Neural cell (in vitro differentiated cells): ENCODE measurements at regions not wholly inside any gene's neighbourhood (a gene's known extent, or its start where the extent isn't known, plus 50 kb on each side); places are given as distances from the start of the nearest gene placed in this dataset.

Source experiments
- EZH2 ChIP-seq: fragments of 200-600, 300-800 bp; shearing (Covaris generic), sonication (generic); IDR thresholded peaks from 2 replicates; pipeline ENCODE4 v1.6.1; 2014; ENCODE audit warnings: antibody characterized with exemption, low read length, borderline replicate concordance, mild to moderate bottlenecking; ENCODE audit not compliant: insufficient read depth, poor library complexity, severe bottlenecking
- MXI1 ChIP-seq: fragments of 450-650 bp; conservative IDR thresholded peaks from 2 replicates; pipeline ENCODE4 v1.6.1; 2014; ENCODE audit warnings: antibody characterized with exemption, mild to moderate bottlenecking; ENCODE audit not compliant: poor library complexity, severe bottlenecking
- RAD21 ChIP-seq: fragments of 450-650 bp; conservative IDR thresholded peaks from 2 replicates; pipeline ENCODE4 v1.6.1; 2014; ENCODE audit warnings: antibody characterized with exemption, mild to moderate bottlenecking, moderate library complexity
- TF ChIP-seq, protein P1 (sequence below): fragments of 450-650 bp; IDR thresholded peaks from 2 replicates; pipeline ENCODE4 v1.5.1; 2014; ENCODE audit warnings: antibody characterized with exemption, mild to moderate bottlenecking, moderate library complexity; ENCODE audit not compliant: poor library complexity, severe bottlenecking
- TF ChIP-seq, protein P2 (sequence below): IDR thresholded peaks from 2 replicates; pipeline ENCODE4 v1.6.1; 2012; ENCODE audit warnings: borderline replicate concordance

- no peak for TF ChIP-seq EZH2
- TF ChIP-seq, protein P1, sequence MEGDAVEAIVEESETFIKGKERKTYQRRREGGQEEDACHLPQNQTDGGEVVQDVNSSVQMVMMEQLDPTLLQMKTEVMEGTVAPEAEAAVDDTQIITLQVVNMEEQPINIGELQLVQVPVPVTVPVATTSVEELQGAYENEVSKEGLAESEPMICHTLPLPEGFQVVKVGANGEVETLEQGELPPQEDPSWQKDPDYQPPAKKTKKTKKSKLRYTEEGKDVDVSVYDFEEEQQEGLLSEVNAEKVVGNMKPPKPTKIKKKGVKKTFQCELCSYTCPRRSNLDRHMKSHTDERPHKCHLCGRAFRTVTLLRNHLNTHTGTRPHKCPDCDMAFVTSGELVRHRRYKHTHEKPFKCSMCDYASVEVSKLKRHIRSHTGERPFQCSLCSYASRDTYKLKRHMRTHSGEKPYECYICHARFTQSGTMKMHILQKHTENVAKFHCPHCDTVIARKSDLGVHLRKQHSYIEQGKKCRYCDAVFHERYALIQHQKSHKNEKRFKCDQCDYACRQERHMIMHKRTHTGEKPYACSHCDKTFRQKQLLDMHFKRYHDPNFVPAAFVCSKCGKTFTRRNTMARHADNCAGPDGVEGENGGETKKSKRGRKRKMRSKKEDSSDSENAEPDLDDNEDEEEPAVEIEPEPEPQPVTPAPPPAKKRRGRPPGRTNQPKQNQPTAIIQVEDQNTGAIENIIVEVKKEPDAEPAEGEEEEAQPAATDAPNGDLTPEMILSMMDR = no peak
- TF ChIP-seq, protein P2, sequence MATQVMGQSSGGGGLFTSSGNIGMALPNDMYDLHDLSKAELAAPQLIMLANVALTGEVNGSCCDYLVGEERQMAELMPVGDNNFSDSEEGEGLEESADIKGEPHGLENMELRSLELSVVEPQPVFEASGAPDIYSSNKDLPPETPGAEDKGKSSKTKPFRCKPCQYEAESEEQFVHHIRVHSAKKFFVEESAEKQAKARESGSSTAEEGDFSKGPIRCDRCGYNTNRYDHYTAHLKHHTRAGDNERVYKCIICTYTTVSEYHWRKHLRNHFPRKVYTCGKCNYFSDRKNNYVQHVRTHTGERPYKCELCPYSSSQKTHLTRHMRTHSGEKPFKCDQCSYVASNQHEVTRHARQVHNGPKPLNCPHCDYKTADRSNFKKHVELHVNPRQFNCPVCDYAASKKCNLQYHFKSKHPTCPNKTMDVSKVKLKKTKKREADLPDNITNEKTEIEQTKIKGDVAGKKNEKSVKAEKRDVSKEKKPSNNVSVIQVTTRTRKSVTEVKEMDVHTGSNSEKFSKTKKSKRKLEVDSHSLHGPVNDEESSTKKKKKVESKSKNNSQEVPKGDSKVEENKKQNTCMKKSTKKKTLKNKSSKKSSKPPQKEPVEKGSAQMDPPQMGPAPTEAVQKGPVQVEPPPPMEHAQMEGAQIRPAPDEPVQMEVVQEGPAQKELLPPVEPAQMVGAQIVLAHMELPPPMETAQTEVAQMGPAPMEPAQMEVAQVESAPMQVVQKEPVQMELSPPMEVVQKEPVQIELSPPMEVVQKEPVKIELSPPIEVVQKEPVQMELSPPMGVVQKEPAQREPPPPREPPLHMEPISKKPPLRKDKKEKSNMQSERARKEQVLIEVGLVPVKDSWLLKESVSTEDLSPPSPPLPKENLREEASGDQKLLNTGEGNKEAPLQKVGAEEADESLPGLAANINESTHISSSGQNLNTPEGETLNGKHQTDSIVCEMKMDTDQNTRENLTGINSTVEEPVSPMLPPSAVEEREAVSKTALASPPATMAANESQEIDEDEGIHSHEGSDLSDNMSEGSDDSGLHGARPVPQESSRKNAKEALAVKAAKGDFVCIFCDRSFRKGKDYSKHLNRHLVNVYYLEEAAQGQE = no peak
- TF ChIP-seq MXI1 = no peak
- no peak for TF ChIP-seq RAD21
Observed at GRCh38 chr2:84085562-84085961, 373.5 kb downstream of the SUCLG1 start.
